Body of pancreas (tissue), 4 donors: ENCODE measurements at regions not wholly inside any gene's neighbourhood (a gene's known extent, or its start where the extent isn't known, plus 50 kb on each side); places are given as distances from the start of the nearest gene placed in this dataset.

Experiments used
- CTCF ChIP-seq, 7 experiments: fragments of 450-650 bp in 4 of 7; fragments of 200-600 bp in 3 of 7; sonication (generic) in 3 of 7; IDR thresholded peaks; one replicate each; pipeline ENCODE4 v1.5.1; 2016 to 2019; ENCODE audit warnings: antibody characterized with exemption in 7 of 7
- POLR2A ChIP-seq, 3 donors: fragments of 450-650 bp; IDR thresholded peaks; one replicate each; pipeline ENCODE4 v1.6.1; 2016; ENCODE audit warnings: antibody characterized with exemption in 3 of 3, mild to moderate bottlenecking in 2 of 3

- TF ChIP-seq POLR2A (IDR thresholded peaks at IDR 0.05) (no peak), CTCF (IDR thresholded peaks at IDR 0.05) (no peak)
Measured at GRCh38 chr10:131020775-131021174, 290.7 kb downstream of the TCERG1L start.
